HepG2 (cell line): ENCODE measurements at regions not wholly inside any gene's neighbourhood (a gene's known extent, or its start where the extent isn't known, plus 50 kb on each side); places are given as distances from the start of the nearest gene placed in this dataset.

Experiments used
- CREB1 ChIP-seq, 2 experiments: fragments of 450-650 bp in 1 of 2; IDR thresholded peaks; 2 replicates each; pipeline ENCODE4 v1.6.1; 2016 to 2017; ENCODE audit warnings: control low read depth in 1 of 2, mild to moderate bottlenecking in 1 of 2, missing compliant biosample characterization in 1 of 2, missing genetic modification characterization in 1 of 2
- CREM ChIP-seq, 2 experiments: sonication (generic) in 1 of 2; formaldehyde crosslinking in 1 of 2; IDR thresholded peaks; 2 replicates each; pipeline versions ENCODE4 v1.4.0 to v1.6.1; 2016 to 2020; ENCODE audit warnings: antibody characterized with exemption in 1 of 2, mild to moderate bottlenecking in 1 of 2, missing genetic modification reagents in 1 of 2
- ELF4 ChIP-seq: sonication (generic); formaldehyde crosslinking; IDR thresholded peaks from 2 replicates; pipeline ENCODE4 v1.5.0; 2020; ENCODE audit warnings: missing genetic modification reagents, mild to moderate bottlenecking, moderate library complexity, borderline replicate concordance
- MXI1 ChIP-seq: IDR thresholded peaks from 3 replicates; pipeline ENCODE4 v1.6.1; 2012; ENCODE audit warnings: low read depth, low read length, inconsistent platforms, borderline replicate concordance
- NKX3-1 ChIP-seq: sonication (generic); formaldehyde crosslinking; IDR thresholded peaks from 2 replicates; pipeline ENCODE4 v1.5.0; 2020; ENCODE audit warnings: missing genetic modification reagents
- SRSF1 ChIP-seq: fragments of 200-400 bp; formaldehyde crosslinking; optimal IDR thresholded peaks from 2 replicates; pipeline ENCODE3; 2017; ENCODE audit warnings: mild to moderate bottlenecking, low read depth, low read length, moderate library complexity
- ZBTB8A ChIP-seq: sonication (generic); formaldehyde crosslinking; IDR thresholded peaks from 2 replicates; pipeline ENCODE4 v1.4.0; 2020; ENCODE audit warnings: mild to moderate bottlenecking, low read depth, missing genetic modification reagents, borderline replicate concordance
- ZNF430 ChIP-seq: sonication (generic); formaldehyde crosslinking; IDR thresholded peaks from 2 replicates; pipeline ENCODE4 v1.9.0; 2021; ENCODE audit warnings: mild to moderate bottlenecking, missing genetic modification reagents
- TF ChIP-seq, protein P1 (sequence below): sonication (generic); formaldehyde crosslinking; IDR thresholded peaks from 2 replicates; pipeline ENCODE4 v1.8.1; 2023; ENCODE audit warnings: missing genetic modification reagents, inconsistent platforms, borderline replicate concordance
- TF ChIP-seq, protein P2 (sequence below), 2 experiments: sonication (generic) in 1 of 2; formaldehyde crosslinking in 1 of 2; IDR thresholded peaks; 2 replicates each; pipeline versions ENCODE4 v1.5.1 to v1.6.1; 2011 to 2020; ENCODE audit warnings: borderline replicate concordance in 1 of 2, low read depth in 1 of 2, low read length in 1 of 2, mild to moderate bottlenecking in 1 of 2, missing genetic modification reagents in 1 of 2, moderate library complexity in 1 of 2
- TF ChIP-seq, protein P3 (sequence below): sonication (generic); formaldehyde crosslinking; IDR thresholded peaks from 2 replicates; pipeline ENCODE4 v1.8.1; 2022; ENCODE audit warnings: low read depth, mild to moderate bottlenecking, missing genetic modification reagents

DNA sequence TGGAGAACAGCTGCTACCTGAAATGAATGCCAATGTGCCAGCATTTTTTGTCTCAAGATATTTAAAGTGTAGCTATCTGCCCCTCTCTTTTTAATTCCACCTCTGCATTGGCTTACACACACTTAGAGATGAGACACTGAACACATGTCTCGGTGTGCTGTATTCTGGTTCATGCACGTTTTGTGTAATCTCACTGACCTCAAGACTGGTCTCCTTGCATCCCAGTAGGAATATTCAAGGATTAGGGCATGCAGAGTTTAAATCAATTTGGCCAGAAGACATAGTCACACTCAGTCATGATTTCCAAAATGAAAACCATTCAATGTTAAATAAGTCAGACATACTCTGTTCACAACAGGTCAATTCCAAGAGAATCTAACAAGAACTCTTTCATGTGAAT, 561.8 kb upstream of the TUSC1 start:
- TF ChIP-seq ELF4: no peak
- TF ChIP-seq MXI1: no peak
- TF ChIP-seq, protein P1, sequence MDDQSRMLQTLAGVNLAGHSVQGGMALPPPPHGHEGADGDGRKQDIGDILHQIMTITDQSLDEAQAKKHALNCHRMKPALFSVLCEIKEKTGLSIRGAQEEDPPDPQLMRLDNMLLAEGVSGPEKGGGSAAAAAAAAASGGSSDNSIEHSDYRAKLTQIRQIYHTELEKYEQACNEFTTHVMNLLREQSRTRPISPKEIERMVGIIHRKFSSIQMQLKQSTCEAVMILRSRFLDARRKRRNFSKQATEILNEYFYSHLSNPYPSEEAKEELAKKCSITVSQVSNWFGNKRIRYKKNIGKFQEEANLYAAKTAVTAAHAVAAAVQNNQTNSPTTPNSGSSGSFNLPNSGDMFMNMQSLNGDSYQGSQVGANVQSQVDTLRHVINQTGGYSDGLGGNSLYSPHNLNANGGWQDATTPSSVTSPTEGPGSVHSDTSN (CRISPR knock-in tag): no peak
- TF ChIP-seq ZNF430 (CRISPR knock-in tag): no peak
- no peak for TF ChIP-seq CREM (IDR thresholded peaks at IDR 0.05)
- no peak for TF ChIP-seq CREM (CRISPR knock-in tag; IDR thresholded peaks at IDR 0.05)
- TF ChIP-seq CREB1 (IDR thresholded peaks at IDR 0.05): no peak
- TF ChIP-seq CREB1 (CRISPR knock-in tag; IDR thresholded peaks at IDR 0.05): no peak
- no peak for TF ChIP-seq NKX3-1
- TF ChIP-seq SRSF1: no peak
- TF ChIP-seq, protein P2, sequence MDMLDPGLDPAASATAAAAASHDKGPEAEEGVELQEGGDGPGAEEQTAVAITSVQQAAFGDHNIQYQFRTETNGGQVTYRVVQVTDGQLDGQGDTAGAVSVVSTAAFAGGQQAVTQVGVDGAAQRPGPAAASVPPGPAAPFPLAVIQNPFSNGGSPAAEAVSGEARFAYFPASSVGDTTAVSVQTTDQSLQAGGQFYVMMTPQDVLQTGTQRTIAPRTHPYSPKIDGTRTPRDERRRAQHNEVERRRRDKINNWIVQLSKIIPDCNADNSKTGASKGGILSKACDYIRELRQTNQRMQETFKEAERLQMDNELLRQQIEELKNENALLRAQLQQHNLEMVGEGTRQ (IDR thresholded peaks at IDR 0.05; ENCODE audit: low read depth, low read length): no peak
- TF ChIP-seq, protein P2 (CRISPR knock-in tag; IDR thresholded peaks at IDR 0.05; ENCODE audit: borderline replicate concordance): no peak
- TF ChIP-seq, protein P3, sequence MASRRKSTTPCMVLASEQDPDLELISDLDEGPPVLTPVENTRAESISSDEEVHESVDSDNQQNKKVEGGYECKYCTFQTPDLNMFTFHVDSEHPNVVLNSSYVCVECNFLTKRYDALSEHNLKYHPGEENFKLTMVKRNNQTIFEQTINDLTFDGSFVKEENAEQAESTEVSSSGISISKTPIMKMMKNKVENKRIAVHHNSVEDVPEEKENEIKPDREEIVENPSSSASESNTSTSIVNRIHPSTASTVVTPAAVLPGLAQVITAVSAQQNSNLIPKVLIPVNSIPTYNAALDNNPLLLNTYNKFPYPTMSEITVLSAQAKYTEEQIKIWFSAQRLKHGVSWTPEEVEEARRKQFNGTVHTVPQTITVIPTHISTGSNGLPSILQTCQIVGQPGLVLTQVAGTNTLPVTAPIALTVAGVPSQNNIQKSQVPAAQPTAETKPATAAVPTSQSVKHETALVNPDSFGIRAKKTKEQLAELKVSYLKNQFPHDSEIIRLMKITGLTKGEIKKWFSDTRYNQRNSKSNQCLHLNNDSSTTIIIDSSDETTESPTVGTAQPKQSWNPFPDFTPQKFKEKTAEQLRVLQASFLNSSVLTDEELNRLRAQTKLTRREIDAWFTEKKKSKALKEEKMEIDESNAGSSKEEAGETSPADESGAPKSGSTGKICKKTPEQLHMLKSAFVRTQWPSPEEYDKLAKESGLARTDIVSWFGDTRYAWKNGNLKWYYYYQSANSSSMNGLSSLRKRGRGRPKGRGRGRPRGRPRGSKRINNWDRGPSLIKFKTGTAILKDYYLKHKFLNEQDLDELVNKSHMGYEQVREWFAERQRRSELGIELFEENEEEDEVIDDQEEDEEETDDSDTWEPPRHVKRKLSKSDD (CRISPR knock-in tag): no peak
- TF ChIP-seq ZBTB8A (CRISPR knock-in tag): no peak
